ENCODE measurements at regions not wholly inside any gene's neighbourhood (a gene's known extent, or its start where the extent isn't known, plus 50 kb on each side); places are given as distances from the start of the nearest gene placed in this dataset.
A peak's percentile ranks its signal among the peaks of the same experiment; 100 is the strongest.

DNA sequence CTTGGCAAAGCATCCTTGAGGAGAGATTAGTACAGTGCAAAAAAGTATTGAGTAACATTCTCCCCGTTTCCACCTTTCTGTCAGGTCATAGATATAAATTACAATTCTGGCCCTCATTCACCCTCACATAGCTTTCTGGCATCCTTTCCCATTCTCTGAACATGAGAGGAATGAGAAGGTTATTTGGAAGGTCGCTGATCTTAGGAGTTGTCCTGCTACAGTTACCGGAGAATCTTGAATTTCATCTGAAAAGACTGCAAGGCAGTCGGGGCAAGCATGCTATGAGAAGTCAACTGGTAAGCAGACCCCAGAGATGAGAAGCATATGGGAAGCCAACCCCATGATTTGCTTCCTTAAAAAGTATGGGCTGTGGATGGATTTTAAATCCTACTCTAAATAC lies 166.7 kb upstream of the CENPW start:
- Mint-ChIP-seq H3K27ac (no peak overlapping the region), H3K4me1 (peaks cover 0 to 5% (median 0%) of the 10 kb centered on the region in 3 donors), H3K36me3 (peaks cover 1% of the 10 kb centered on the region), H3K9me3 (peaks cover 0 to 3% (median 0%) of the 10 kb centered on the region in 3 donors), H3K4me3 (no peak overlapping the region), H3K27me3 (no peaks in the 10 kb centered on the region)

DNA sequence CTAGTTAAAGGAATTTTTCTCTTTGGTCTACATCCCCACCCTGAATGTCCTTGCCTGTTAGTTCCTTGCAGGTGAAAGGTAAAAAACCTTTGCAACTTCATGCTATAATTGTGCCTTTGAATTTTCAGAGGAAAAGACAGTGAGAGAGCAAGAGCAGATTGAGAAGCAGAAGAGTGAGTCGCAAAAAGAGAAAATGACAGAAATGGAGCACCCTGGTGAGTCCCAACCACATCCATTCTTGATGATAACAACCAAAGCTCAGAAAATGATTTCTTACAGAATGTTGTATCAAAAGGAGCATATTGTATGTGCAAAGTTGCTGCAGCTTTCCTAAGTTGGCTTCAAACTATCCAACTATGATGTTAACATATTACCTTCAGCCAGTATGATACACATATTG lies 165.2 kb upstream of the CENPW start:
- H3K36me3 Mint-ChIP-seq, result peaks cover 1% of the 10 kb centered on the region
- peaks cover 0 to 3% (median 0%) of the 10 kb centered on the region in 3 donors for H3K9me3 Mint-ChIP-seq
- H3K27me3 Mint-ChIP-seq, result no peaks in the 10 kb centered on the region
- no peak overlapping the region for H3K27ac Mint-ChIP-seq
- peaks cover 0 to 5% (median 0%) of the 10 kb centered on the region in 3 donors for H3K4me1 Mint-ChIP-seq
- H3K4me3 Mint-ChIP-seq, result no peak overlapping the region

DNA sequence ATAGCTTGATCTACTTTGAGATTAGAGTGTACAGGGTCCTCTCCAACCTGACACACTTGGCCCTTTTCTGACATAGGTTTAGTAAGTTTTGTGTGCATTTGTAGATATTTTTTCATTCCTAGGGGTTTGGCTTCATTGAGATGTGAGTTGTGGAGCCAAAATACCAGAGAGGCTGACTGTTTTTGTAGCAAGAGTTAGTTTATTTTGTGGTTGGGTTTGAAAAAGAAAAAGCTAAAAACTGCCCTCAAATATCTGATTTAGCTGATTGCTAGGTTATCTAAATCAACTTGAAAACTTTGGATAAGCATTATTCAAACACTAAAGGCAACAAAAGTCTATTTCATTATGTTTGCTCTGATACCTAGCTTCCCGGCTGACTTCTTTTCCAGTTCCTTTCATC lies 164.7 kb upstream of the CENPW start:
- H3K9me3 Mint-ChIP-seq, result peaks cover 0 to 3% (median 0%) of the 10 kb centered on the region in 3 donors
- peaks cover 0 to 5% (median 0%) of the 10 kb centered on the region in 3 donors for H3K4me1 Mint-ChIP-seq
- H3K4me3 Mint-ChIP-seq, result no peak overlapping the region
- no peaks in the 10 kb centered on the region for H3K27me3 Mint-ChIP-seq
- peaks cover 1% of the 10 kb centered on the region for H3K36me3 Mint-ChIP-seq
- no peak overlapping the region for H3K27ac Mint-ChIP-seq

DNA sequence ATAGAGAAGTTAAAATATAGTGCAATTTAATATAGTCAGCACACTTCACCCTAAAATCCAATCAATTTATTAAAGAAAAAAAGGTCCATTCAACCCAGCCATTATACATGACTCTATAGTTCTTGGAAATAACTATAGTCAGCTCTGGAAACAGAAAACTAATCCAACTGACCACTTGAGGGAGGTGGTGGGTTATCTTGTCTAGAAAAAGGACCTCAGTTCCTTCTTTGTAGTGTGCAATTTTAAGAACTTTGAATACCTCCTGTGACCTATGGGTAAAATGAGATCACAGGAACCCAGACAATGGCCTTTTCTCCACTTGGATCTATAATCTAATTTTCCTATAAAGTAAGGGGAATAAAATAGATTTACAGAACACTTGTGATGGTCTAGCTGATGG lies 163.6 kb upstream of the CENPW start:
- H3K27ac Mint-ChIP-seq, result no peak overlapping the region
- no peaks in the 10 kb centered on the region for H3K27me3 Mint-ChIP-seq
- peaks cover 3% of the 10 kb centered on the region for H3K36me3 Mint-ChIP-seq
- no peaks in the 10 kb centered on the region for H3K4me1 Mint-ChIP-seq
- peaks cover 0 to 3% (median 0%) of the 10 kb centered on the region in 3 donors for H3K9me3 Mint-ChIP-seq
- H3K4me3 Mint-ChIP-seq, result no peak overlapping the region

DNA sequence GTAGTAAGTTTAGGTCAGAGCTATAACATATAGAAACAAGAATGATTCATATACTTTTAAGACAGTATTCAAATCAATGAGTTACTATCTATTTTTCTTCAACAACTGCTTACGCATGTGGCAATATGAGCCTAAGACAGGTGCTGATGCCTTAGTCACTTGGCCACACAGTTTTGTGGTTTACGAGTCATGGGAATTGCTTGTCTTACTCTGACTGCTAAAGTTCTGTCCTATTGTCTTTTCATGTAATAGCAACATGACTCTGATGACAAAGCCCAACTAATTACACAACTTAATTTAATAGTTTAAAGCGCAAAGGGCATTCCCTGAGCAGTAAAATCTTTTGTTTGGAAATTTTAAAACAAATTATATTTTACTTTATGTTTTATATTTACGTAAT lies 159.3 kb upstream of the CENPW start:
- Mint-ChIP-seq H3K4me3 (no peak overlapping the region), H3K36me3 (peaks cover 12% of the 10 kb centered on the region), H3K27ac (no peak overlapping the region), H3K4me1 (no peaks in the 10 kb centered on the region), H3K27me3 (no peaks in the 10 kb centered on the region), H3K9me3 (peaks cover 0 to 9% (median 0%) of the 10 kb centered on the region in 3 donors)

DNA sequence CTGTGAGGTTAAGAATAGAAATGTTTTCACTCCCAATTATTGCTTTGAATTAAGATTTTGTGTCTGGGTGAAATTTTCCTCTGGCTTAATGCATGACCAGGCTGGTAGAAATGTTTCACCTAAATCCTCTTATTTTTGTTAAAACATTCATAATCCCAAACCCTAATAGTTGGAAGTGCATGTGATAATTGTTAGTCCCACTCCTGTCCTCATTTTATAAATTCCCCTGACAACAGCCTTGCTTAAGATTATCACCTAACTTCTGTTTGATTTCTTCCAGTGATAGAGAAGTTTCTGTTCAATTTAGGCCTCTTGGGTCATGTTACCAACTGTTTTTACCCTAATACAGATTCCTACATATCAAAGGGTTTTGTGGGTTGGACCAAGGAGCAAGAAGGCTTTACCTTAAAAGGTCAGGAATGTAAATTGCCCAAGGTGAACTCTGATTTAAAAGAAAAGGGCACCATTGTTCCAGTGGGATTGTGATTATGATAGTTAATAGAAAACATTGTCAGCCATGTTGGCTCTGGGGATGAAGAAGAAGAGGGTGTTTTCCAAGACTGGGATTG lies 158.7 kb upstream of the CENPW start:
- H3K9me3 Mint-ChIP-seq, result peaks cover 0 to 9% (median 0%) of the 10 kb centered on the region in 3 donors

DNA sequence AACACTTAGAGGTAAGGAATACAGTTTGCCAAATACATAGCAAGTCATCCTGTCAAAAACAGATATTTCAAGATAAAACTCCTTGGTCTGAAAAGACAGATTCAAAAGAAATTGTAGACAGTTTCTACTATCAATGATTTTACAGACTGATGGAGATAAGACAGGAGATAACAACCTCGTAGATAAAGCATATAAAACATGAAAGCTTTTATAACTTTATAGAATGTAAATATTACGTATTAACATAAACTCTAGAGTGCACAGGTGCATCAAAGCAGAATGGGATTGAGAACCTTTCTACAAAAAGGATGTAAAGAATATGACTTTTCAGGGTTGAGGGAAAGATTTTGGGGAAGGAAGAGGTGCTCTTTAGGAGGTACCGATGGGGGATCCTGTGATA lies 158.0 kb upstream of the CENPW start:
- no peaks in the 10 kb centered on the region for H3K27me3 Mint-ChIP-seq

More for the DNA sequence above, 158.7 kb upstream of the CENPW start:
- Mint-ChIP-seq H3K4me1 (no peaks in the 10 kb centered on the region), H3K27ac (no peak overlapping the region), H3K36me3 (peaks cover 12% of the 10 kb centered on the region), H3K27me3 (no peaks in the 10 kb centered on the region), H3K4me3 (no peak overlapping the region)

DNA sequence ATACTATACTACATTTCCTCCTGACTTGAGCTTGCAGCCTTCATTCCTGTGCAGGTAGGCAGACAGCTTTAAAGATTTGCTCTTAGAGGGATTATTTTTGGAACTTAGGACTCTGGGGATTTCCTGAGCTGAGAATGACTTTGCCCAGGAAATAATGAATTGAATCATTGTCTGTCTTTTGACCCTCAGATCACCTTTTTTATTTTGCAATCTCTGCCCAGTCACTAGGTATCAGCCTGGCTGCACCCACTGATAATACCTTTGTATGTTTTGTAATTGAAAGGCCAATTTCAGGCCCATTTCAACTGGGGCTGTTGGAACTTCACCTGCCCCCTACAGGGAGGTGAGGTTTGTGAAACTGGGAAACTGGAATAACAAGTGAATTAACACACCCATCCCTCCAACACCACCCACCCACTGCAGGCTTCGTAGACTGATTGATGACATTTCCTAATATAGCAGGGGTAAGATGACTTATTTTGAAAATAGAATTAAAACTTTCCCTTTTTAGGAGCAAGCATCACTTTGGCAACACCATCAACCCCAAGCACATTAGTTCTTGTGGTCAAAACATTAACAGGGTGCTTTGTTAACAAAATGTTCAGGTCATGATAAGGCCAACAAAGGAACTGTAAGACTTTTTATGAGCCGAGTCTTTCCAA lies 157.1 kb upstream of the CENPW start:
- Mint-ChIP-seq H3K4me3 (no peak overlapping the region), H3K27me3 (no peaks in the 10 kb centered on the region), H3K27ac (no peak overlapping the region), H3K9me3 (peaks cover 0 to 9% (median 0%) of the 10 kb centered on the region in 3 donors), H3K36me3 (peaks cover 12% of the 10 kb centered on the region), H3K4me1 (no peaks in the 10 kb centered on the region)

More for the DNA sequence above, 158.0 kb upstream of the CENPW start:
- H3K36me3 Mint-ChIP-seq, result peaks cover 12% of the 10 kb centered on the region
- H3K4me3 Mint-ChIP-seq, result no peak overlapping the region
- peaks cover 0 to 9% (median 0%) of the 10 kb centered on the region in 3 donors for H3K9me3 Mint-ChIP-seq
- H3K4me1 Mint-ChIP-seq, result no peaks in the 10 kb centered on the region
- H3K27ac Mint-ChIP-seq, result no peak overlapping the region

DNA sequence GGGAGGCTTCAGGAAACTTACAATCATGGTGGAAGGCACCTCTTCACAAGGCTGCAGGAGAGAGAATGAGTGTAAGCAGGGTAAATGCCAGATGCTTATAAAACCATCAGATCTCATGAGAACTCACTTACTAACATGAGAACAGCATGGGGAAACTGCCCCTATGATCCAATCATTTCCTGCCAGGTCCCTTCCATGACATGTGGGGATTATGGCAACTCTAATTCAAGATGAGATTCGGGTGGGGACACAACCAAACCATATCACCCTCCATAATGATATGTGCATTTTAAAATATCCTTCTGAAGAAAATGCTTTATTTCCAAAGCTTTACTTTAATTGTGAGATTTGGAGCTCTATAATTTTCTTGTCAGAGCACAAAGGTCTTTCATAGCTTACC lies 154.1 kb upstream of the CENPW start:
- Mint-ChIP-seq H3K9me3 (peaks cover 0 to 9% (median 0%) of the 10 kb centered on the region in 3 donors), H3K4me3 (no peak overlapping the region), H3K27me3 (no peaks in the 10 kb centered on the region), H3K4me1 (peaks cover 0 to 1% (median 0%) of the 10 kb centered on the region in 3 donors), H3K27ac (no peak overlapping the region), H3K36me3 (peaks cover 12% of the 10 kb centered on the region)

DNA sequence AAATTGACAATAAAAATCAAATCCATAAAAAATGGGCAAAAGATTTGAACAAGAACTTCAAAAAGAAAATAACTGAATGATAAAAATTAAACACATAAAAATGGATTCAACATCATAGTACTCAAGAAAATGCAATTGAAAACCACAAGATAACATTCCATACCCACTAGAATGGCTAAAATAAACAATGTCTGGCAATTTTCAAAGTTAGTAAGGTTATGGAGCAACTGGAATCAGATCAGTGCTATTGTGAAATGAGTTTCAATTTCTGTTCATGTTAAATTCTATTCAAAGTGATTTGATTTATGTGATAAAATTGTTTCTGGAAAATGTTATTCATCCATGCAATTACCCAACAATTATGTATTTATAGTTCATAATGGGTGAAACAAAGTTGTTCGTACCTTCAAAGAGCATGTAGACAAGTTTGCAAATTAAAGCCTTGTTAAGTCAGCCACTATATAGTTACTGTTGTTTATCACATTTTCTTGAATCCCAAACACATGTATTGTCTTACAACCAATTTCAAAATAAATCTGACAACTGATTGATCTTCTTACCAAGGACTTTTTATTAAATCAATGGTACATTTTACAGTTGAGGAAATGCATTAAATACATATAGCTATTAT lies 151.5 kb upstream of the CENPW start:
- Mint-ChIP-seq H3K4me3 (no peak overlapping the region), H3K27me3 (no peaks in the 10 kb centered on the region), H3K36me3 (peaks cover 7% of the 10 kb centered on the region), H3K4me1 (peaks cover 0 to 1% (median 0%) of the 10 kb centered on the region in 3 donors), H3K9me3 (peaks cover 0 to 16% (median 1%) of the 10 kb centered on the region in 3 donors), H3K27ac (no peak overlapping the region)

DNA sequence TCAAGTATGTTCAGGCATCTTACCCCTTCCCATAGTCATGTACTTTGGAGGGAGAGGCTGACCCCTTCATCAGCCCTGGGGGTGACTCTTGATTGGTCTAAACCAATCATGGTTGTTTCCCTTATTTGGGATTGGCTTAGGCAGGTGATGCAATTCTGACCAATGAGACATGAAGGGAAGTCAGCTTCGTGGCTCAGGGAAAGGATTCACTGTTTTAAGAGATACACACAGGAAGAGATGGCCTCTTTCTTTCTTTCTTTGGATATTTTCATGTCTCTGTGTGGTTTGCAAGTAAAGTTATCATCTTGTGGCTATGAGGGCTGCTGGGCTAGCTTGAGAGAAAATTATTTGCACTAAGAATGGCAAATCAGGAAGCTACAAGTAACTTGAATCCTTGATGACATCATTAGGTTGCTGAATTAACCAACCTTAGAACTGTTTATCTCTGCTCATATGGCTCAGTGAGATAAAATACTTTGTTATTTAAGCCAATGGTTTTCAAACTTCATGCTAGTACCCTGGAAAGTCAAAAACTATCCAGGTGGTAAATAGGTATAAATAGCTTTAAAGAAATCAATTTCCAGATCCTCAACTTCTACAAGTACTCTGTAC lies 144.2 kb upstream of the CENPW start:
- peaks cover 2% of the 10 kb centered on the region for H3K36me3 Mint-ChIP-seq
- H3K4me1 Mint-ChIP-seq, result no peaks in the 10 kb centered on the region
- no peak overlapping the region for H3K27ac Mint-ChIP-seq
- peaks cover 0 to 7% (median 1%) of the 10 kb centered on the region in 3 donors for H3K9me3 Mint-ChIP-seq
- peak overlapping the region in 1 of 4 donors; percentile 64 for H3K4me3 Mint-ChIP-seq
- no peaks in the 10 kb centered on the region for H3K27me3 Mint-ChIP-seq

DNA sequence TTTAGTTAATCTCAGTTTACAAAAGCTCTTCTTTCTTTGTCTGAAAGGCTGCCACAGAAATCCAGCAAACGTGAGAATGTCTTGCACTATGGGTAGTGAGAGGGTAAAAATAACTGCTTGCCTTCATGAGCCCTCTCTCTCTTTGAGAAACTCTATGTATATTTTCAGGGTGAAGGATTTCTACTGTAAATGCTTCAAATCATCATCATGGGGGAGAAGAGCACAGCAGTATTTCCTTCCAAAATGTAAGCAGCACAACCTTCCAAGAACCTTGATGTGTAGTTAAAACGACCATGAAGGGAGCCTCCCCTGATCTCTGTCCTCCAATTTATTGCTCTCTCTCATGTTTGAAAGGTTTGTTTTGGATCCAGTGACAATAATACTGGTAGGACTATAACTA lies 141.3 kb upstream of the CENPW start:
- Mint-ChIP-seq H3K4me3 (no peak overlapping the region), H3K27ac (no peak overlapping the region), H3K9me3 (no peaks in the 10 kb centered on the region), H3K27me3 (no peaks in the 10 kb centered on the region), H3K4me1 (no peaks in the 10 kb centered on the region), H3K36me3 (peaks cover 2% of the 10 kb centered on the region)

DNA sequence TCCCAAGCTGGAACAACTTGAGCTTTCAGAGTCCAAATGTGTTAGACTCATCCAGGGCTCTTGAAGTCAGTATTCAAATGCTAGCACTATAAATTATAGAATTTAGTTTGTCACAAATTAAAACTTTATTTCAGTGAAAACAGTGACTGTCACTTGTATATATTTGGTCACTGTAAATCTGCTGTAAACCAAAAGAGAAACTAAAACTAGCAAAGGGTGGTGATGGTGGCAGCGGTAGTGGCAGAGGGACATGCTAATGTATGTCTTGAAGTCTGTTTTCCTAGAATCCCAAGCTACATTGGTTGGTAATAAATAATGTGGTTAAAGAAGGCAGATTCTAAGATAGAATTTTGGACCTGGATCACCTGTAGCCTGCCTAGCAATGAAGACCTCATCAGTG lies 140.4 kb upstream of the CENPW start:
- H3K36me3 Mint-ChIP-seq, result peaks cover 2% of the 10 kb centered on the region

DNA sequence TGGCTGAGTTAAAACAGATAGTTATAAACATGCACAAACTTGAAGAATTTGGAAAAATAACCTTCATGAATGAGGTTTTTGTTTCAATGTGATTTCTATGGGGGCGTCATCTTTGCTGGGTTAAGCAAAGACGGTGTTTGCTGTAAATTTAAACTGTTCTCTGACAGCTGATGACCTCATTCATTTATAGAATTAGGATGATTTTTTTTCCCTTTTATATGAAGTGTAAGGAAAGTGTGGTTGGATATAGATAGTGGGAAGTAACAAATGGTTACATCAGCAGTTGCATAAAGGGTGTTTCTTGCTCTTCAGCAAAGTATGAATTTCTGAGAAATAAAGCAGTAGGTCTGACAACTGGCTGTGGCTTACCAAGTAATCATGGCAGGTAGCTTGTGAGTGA lies 137.2 kb upstream of the CENPW start:
- Mint-ChIP-seq H3K4me1 (no peaks in the 10 kb centered on the region), H3K27me3 (no peaks in the 10 kb centered on the region), H3K9me3 (no peaks in the 10 kb centered on the region), H3K4me3 (no peak overlapping the region), H3K27ac (no peak overlapping the region), H3K36me3 (peaks cover 2% of the 10 kb centered on the region)

More for the DNA sequence above, 140.4 kb upstream of the CENPW start:
- Mint-ChIP-seq H3K27ac (no peak overlapping the region), H3K4me3 (no peak overlapping the region), H3K4me1 (no peaks in the 10 kb centered on the region), H3K9me3 (no peaks in the 10 kb centered on the region), H3K27me3 (no peaks in the 10 kb centered on the region)

DNA sequence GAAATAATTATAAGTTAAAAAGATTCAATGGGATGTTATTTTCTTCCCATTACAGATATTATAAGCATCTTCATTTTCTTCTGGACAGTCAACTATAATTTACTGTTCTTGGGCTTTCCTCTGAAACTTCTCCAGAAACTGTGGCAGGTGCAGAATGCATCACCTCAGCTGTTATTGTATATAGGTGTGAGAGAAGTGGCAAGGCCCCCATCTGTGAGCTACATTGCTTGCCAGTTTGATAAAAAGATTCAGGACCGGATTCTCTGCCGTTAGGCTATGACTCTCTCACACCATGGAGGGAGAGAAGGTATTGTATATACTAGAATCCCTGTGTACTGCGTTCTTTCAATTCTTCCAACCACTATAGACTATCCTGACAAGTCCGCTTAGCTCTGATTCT lies 135.8 kb upstream of the CENPW start:
- H3K27ac Mint-ChIP-seq, result no peak overlapping the region
- no peaks in the 10 kb centered on the region for H3K27me3 Mint-ChIP-seq
- H3K4me3 Mint-ChIP-seq, result no peak overlapping the region
- no peaks in the 10 kb centered on the region for H3K4me1 Mint-ChIP-seq
- no peaks in the 10 kb centered on the region for H3K9me3 Mint-ChIP-seq
- H3K36me3 Mint-ChIP-seq, result peaks cover 4% of the 10 kb centered on the region
